ENCODE measurements at regions not wholly inside any gene's neighbourhood (a gene's known extent, or its start where the extent isn't known, plus 50 kb on each side); places are given as distances from the start of the nearest gene placed in this dataset.

DNA sequence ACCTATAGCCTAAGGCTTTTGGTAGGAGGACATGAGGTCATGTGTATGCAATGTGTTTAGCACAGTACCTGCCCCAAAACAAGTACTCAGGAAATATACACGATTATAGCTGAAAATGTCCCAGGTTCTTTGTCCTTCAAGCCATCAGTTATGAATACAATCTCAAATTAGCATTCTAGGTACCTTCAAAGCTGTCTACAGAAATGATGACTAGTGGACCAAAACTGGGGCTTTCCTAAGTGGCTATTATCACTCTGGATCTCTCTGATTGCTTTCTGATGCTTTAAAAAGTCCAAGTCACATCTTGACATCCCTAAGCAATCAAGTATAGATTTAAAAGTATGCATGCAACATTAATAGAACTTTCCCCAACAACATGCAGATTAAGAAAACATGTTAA lies 93.0 kb upstream of the SLIT3 start:
- no peaks in the 10 kb centered on the region for H3K79me2 ChIP-seq (ENCODE audit: insufficient read depth, low read length)
- DNase-seq (ENCODE audit: low read depth, low spot score) (no peak), ATAC-seq (no peak)
- H3K36me3 ChIP-seq (ENCODE audit: control insufficient read depth in 1 of 2, insufficient read depth in 2 of 2, low read length in 2 of 2) = no peaks in the 10 kb centered on the region
- no peak overlapping the region for H3K4me3 ChIP-seq (replicated peaks in 1 of 2; ENCODE audit: low read depth in 1 of 2, low read length in 2 of 2)
- H3K4me2 ChIP-seq (ENCODE audit: low read length) = no peak overlapping the region
- H3K27ac ChIP-seq (ENCODE audit: low read depth, low read length) = no peak overlapping the region
- no peaks in the 10 kb centered on the region for H3K4me1 ChIP-seq (ENCODE audit: control insufficient read depth in 1 of 2, insufficient read depth in 2 of 2, low read length in 2 of 2)
- no peak overlapping the region for H2AFZ ChIP-seq (ENCODE audit: low read depth, low read length, poor library complexity, severe bottlenecking)
- ChIA-PET POLR2A (no interaction called here), RAD21 (ENCODE audit: low non-redundant PET in 1 of 2, low total read pairs in 2 of 2, uncharacterized antibody in 2 of 2, unreplicated experiment in 2 of 2) (no interaction called here), CTCF (no interaction called here)
- no peaks in the 10 kb centered on the region for H3K9me2 ChIP-seq (ENCODE audit: insufficient read depth)
- TF ChIP-seq, protein P1, sequence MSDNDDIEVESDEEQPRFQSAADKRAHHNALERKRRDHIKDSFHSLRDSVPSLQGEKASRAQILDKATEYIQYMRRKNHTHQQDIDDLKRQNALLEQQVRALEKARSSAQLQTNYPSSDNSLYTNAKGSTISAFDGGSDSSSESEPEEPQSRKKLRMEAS (IDR thresholded peaks at IDR 0.05) = no peak
- TF ChIP-seq POLR2A (IDR thresholded peaks at IDR 0.05; ENCODE audit: borderline replicate concordance, extremely low read depth, insufficient read depth, insufficient read length) (no peak), POLR2AphosphoS5 (IDR thresholded peaks at IDR 0.05; ENCODE audit: low read depth, low read length) (no peak), SP1 (IDR thresholded peaks at IDR 0.05; ENCODE audit: low read depth) (no peak), JUND (IDR thresholded peaks at IDR 0.05) (no peak)
- TF ChIP-seq, protein P2, sequence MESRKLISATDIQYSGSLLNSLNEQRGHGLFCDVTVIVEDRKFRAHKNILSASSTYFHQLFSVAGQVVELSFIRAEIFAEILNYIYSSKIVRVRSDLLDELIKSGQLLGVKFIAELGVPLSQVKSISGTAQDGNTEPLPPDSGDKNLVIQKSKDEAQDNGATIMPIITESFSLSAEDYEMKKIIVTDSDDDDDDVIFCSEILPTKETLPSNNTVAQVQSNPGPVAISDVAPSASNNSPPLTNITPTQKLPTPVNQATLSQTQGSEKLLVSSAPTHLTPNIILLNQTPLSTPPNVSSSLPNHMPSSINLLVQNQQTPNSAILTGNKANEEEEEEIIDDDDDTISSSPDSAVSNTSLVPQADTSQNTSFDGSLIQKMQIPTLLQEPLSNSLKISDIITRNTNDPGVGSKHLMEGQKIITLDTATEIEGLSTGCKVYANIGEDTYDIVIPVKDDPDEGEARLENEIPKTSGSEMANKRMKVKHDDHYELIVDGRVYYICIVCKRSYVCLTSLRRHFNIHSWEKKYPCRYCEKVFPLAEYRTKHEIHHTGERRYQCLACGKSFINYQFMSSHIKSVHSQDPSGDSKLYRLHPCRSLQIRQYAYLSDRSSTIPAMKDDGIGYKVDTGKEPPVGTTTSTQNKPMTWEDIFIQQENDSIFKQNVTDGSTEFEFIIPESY (IDR thresholded peaks at IDR 0.05; ENCODE audit: extremely low read depth, insufficient replicate concordance, low read length) = no peak
- TF ChIP-seq, protein P3, sequence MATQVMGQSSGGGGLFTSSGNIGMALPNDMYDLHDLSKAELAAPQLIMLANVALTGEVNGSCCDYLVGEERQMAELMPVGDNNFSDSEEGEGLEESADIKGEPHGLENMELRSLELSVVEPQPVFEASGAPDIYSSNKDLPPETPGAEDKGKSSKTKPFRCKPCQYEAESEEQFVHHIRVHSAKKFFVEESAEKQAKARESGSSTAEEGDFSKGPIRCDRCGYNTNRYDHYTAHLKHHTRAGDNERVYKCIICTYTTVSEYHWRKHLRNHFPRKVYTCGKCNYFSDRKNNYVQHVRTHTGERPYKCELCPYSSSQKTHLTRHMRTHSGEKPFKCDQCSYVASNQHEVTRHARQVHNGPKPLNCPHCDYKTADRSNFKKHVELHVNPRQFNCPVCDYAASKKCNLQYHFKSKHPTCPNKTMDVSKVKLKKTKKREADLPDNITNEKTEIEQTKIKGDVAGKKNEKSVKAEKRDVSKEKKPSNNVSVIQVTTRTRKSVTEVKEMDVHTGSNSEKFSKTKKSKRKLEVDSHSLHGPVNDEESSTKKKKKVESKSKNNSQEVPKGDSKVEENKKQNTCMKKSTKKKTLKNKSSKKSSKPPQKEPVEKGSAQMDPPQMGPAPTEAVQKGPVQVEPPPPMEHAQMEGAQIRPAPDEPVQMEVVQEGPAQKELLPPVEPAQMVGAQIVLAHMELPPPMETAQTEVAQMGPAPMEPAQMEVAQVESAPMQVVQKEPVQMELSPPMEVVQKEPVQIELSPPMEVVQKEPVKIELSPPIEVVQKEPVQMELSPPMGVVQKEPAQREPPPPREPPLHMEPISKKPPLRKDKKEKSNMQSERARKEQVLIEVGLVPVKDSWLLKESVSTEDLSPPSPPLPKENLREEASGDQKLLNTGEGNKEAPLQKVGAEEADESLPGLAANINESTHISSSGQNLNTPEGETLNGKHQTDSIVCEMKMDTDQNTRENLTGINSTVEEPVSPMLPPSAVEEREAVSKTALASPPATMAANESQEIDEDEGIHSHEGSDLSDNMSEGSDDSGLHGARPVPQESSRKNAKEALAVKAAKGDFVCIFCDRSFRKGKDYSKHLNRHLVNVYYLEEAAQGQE (IDR thresholded peaks at IDR 0.05; ENCODE audit: low read depth) = no peak
- H3K9ac ChIP-seq (ENCODE audit: low read length) = no peak overlapping the region
- intact Hi-C loops (cut with micrococcal nuclease) = no loop called here
- BruUV-seq (replicated peaks) = no TSS peak
- no peaks in the 10 kb centered on the region for H4K20me1 ChIP-seq (ENCODE audit: insufficient read depth)
- H3K27me3 ChIP-seq (ENCODE audit: insufficient read depth, low read length) = peaks cover 24% of the 10 kb centered on the region
- no peaks in the 10 kb centered on the region for H3K9me3 ChIP-seq (ENCODE audit: control insufficient read depth in 1 of 2, insufficient read depth in 1 of 2, low read depth in 1 of 2, low read length in 2 of 2)

Measured in HCT116 (cell line).